Epithelial cell of esophagus (primary cell): ENCODE measurements at regions not wholly inside any gene's neighbourhood (a gene's known extent, or its start where the extent isn't known, plus 50 kb on each side); places are given as distances from the start of the nearest gene placed in this dataset.

Source experiments
- DNase-seq: peaks from one replicate; pipeline ENCODE4 v3.0.0; 2010; ENCODE audit warnings: low read depth
- H3K4me3 ChIP-seq: 2 replicates; pipeline ENCODE4 v1.5.1; 2011; ENCODE audit warnings: mild to moderate bottlenecking, low read length, control low read depth
- CTCF ChIP-seq: IDR thresholded peaks from 2 replicates; pipeline ENCODE4 v1.5.1; 2011; ENCODE audit warnings: low read depth, mild to moderate bottlenecking, low read length, control low read depth, inconsistent platforms; ENCODE audit not compliant: insufficient read depth; ENCODE audit errors: missing control alignments

DNA sequence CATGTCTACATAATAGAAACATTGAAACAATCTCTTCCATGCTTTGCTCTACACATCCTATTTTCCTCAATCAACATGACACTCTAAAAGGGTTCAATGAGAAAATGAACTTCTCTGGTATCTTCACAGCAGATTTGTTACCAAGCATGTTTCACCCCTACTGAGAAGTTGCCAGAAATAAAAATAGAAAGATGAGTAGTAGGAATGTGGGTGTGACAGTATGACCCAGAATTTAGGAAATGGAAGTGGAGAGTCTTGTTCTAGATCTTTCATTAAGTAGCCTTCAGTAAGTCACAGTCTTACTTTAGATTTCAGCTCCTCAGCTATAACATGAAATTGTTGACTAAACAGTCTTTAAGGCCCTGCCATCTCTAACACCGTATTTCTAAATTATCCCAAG lies 581.8 kb downstream of the EFNA5 start:
- TF ChIP-seq CTCF, result no peak
- DNase-seq, result peak; percentile 16
- H3K4me3 ChIP-seq, result no peak overlapping the region

GRCh38 chr5:107085572-107085971 lies 585.2 kb downstream of the EFNA5 start:
- H3K4me3 ChIP-seq, result no peak overlapping the region
- no peak for TF ChIP-seq CTCF
- no peak for DNase-seq

GRCh38 chr5:107074996-107075395 lies 595.7 kb downstream of the EFNA5 start:
- no peak for DNase-seq
- H3K4me3 ChIP-seq, result no peak overlapping the region
- TF ChIP-seq CTCF, result no peak

DNA sequence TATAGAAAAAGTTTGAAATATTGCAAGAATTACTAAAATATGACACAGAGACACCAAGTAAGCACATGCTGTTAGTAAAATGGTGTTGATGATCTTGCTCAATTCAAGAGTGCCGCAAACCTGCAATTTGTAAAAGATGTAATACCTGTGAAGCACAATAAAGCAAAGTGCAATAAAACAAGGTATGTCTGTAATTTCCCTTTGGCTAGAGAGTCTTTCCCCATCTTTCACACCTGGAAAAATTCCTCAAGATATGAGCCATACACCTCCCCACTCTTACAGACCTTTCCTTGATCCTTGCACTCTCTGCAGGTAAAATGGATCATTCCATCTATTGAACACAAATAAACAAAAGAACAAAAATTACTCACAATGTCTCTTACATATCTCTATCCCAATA lies 597.8 kb downstream of the EFNA5 start:
- TF ChIP-seq CTCF, result no peak
- peak; percentile 44 for DNase-seq
- H3K4me3 ChIP-seq, result no peak overlapping the region

- no peak for DNase-seq
- no peak overlapping the region for H3K4me3 ChIP-seq
- no peak for TF ChIP-seq CTCF
These were observed 598.3 kb downstream of the EFNA5 start for GRCh38 chr5:107072440-107072839.

- DNase-seq, result no peak
- H3K4me3 ChIP-seq, result no peak overlapping the region
- TF ChIP-seq CTCF, result no peak
These were observed 602.0 kb downstream of the EFNA5 start for GRCh38 chr5:107068782-107069181.

GRCh38 chr5:107067395-107067794 lies 603.3 kb downstream of the EFNA5 start:
- TF ChIP-seq CTCF, result no peak
- no peak overlapping the region for H3K4me3 ChIP-seq
- no peak for DNase-seq
